Neuronal stem cell (in vitro differentiated cells): ENCODE measurements at regions not wholly inside any gene's neighbourhood (a gene's known extent, or its start where the extent isn't known, plus 50 kb on each side); places are given as distances from the start of the nearest gene placed in this dataset.
"Not testable (repeated sequence)": the region's sequence is repeated elsewhere in the genome, so short reads cannot be mapped to it uniquely, and the experiment has no call there.

Experiments used
- DNase-seq: peaks from one replicate; pipeline ENCODE4 v3.0.0-alpha.2; 2013; ENCODE audit warnings: low spot score
- H2AFZ ChIP-seq: one replicate; pipeline ENCODE4 v1.6.1; 2013; ENCODE audit warnings: mild to moderate bottlenecking, low read length, inconsistent platforms
- H2AK5ac ChIP-seq: 2 replicates; pipeline ENCODE4 v1.6.1; 2013; ENCODE audit warnings: low read depth, mild to moderate bottlenecking, inconsistent platforms, low read length, moderate library complexity, mixed read lengths
- H2BK120ac ChIP-seq: 2 replicates; pipeline ENCODE4 v1.6.1; 2013; ENCODE audit warnings: low read depth, mild to moderate bottlenecking, inconsistent platforms, low read length, moderate library complexity, mixed read lengths
- H2BK12ac ChIP-seq: one replicate; pipeline ENCODE4 v1.6.1; 2013; ENCODE audit warnings: low read length, inconsistent platforms
- H2BK15ac ChIP-seq: 2 replicates; pipeline ENCODE4 v1.6.1; 2013; ENCODE audit warnings: mild to moderate bottlenecking, low read length, inconsistent platforms, mixed read lengths
- H2BK5ac ChIP-seq: one replicate; pipeline ENCODE4 v1.6.1; 2013; ENCODE audit warnings: inconsistent platforms, mild to moderate bottlenecking, low read length, moderate library complexity
- H3K14ac ChIP-seq: one replicate; pipeline ENCODE4 v1.6.1; 2013; ENCODE audit warnings: low read length, inconsistent platforms
- H3K18ac ChIP-seq: 2 replicates; pipeline ENCODE4 v1.6.1; 2013; ENCODE audit warnings: low read length, inconsistent platforms
- H3K23ac ChIP-seq: 2 replicates; pipeline ENCODE4 v1.6.1; 2013; ENCODE audit warnings: low read depth, mild to moderate bottlenecking, mixed read lengths, low read length, inconsistent platforms; ENCODE audit not compliant: poor library complexity
- H3K27ac ChIP-seq: replicated peaks from 3 replicates; pipeline ENCODE4 v1.5.1; 2013; ENCODE audit warnings: low read length, inconsistent platforms
- H3K27me3 ChIP-seq, 3 experiments: 2 replicates each; pipeline ENCODE4 v1.6.1; 2013; ENCODE audit warnings: low read length in 3 of 3, mild to moderate bottlenecking in 2 of 3, inconsistent platforms in 1 of 3, low read depth in 1 of 3, mixed read lengths in 1 of 3, moderate library complexity in 1 of 3; ENCODE audit not compliant: control insufficient read depth in 3 of 3, insufficient read depth in 3 of 3
- H3K36me3 ChIP-seq, 2 donors: replicated peaks in 1 of 2; 2 replicates each; pipeline ENCODE4 v1.6.1; 2013; ENCODE audit warnings: low read length in 2 of 2; ENCODE audit not compliant: control insufficient read depth in 2 of 2, insufficient read depth in 2 of 2
- H3K4ac ChIP-seq: 2 replicates; pipeline ENCODE4 v1.6.1; 2013; ENCODE audit warnings: inconsistent platforms, mild to moderate bottlenecking, low read length, moderate library complexity
- H3K4me1 ChIP-seq, 2 donors: 1 replicate in 1 of 2; 2 replicates in 1 of 2; pipeline ENCODE4 v1.6.1; 2013; ENCODE audit warnings: low read length in 2 of 2, low read depth in 1 of 2; ENCODE audit not compliant: control insufficient read depth in 2 of 2, insufficient read depth in 1 of 2
- H3K4me2 ChIP-seq: one replicate; pipeline ENCODE4 v1.6.1; 2013; ENCODE audit warnings: mild to moderate bottlenecking, low read length, inconsistent platforms; ENCODE audit not compliant: insufficient read depth, poor library complexity, severe bottlenecking
- H3K4me3 ChIP-seq, 2 donors: 2 replicates each; pipeline ENCODE4 v1.5.1; 2013; ENCODE audit warnings: low read length in 2 of 2, mild to moderate bottlenecking in 2 of 2, inconsistent platforms in 1 of 2, moderate library complexity in 1 of 2
- H3K79me1 ChIP-seq: one replicate; pipeline ENCODE4 v1.6.1; 2013; ENCODE audit warnings: low read depth, mild to moderate bottlenecking, inconsistent platforms, low read length, moderate library complexity
- H3K9ac ChIP-seq: one replicate; pipeline ENCODE4 v1.6.1; 2013; ENCODE audit warnings: mild to moderate bottlenecking, low read depth, low read length, inconsistent platforms; ENCODE audit not compliant: poor library complexity
- H3K9me3 ChIP-seq, 2 donors: replicated peaks in 1 of 2; 2 replicates each; pipeline versions ENCODE3 to v1.6.1; 2013; ENCODE audit warnings: low read length in 2 of 2, mild to moderate bottlenecking in 2 of 2, inconsistent platforms in 1 of 2, low read depth in 1 of 2, mixed read lengths in 1 of 2, moderate library complexity in 1 of 2; ENCODE audit not compliant: control insufficient read depth in 2 of 2, insufficient read depth in 1 of 2
- H4K8ac ChIP-seq: one replicate; pipeline ENCODE4 v1.6.1; 2013; ENCODE audit warnings: low read depth, mild to moderate bottlenecking, inconsistent platforms, low read length, moderate library complexity
- H4K91ac ChIP-seq: one replicate; pipeline ENCODE4 v1.6.1; 2013; ENCODE audit warnings: low read length, low read depth, mild to moderate bottlenecking, inconsistent platforms; ENCODE audit not compliant: poor library complexity
- WGBS, 2 donors: extraction: QIAGEN DNeasy Blood & Tissue Kit; methylation state at CpG; one replicate each; pipeline ENCODE4 v1.1.7; 2013; ENCODE audit warnings: missing lambda C conversion rate in 2 of 2, mixed read lengths in 1 of 2; ENCODE audit not compliant: insufficient read length in 2 of 2, insufficient replicate concordance in 1 of 2; ENCODE audit errors: extremely low coverage in 2 of 2; 5-methylcytosine and 5-hydroxymethylcytosine counted together

DNA sequence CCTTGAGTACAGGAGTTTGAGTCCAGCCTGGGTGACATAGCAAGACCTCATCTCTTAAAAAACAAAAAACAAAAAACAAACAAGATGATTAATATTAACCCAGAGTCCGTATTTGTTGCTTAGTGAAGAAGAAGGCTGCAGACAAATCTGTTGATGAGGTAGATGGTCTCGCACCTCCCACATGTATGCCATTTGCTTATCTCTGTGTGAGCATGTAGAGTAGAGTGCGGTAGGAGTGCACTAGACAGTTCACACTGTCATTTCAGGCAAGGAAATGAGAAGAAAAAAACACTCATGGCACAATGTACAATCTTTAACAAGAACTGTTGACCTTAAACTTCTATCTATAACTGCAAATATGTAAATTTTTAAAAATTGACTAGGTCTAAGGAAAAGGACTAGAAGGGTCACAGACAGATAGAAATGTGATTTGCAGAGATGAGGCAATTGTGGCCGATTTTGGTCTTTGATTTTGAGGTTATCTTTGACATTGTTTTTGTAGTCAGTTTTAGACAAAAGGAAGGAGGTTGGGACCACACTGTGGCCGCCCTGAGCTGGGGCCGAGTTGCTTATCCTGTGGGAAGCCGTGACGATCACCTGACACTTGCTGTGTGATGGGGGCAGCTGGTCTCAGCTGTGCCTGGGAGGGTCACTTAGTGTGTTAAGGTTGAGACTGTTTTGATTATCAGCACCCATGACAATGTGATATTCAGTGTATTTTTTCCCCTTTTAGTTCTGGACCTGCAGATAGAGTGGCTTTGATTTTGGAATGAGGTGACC, 127.2 kb downstream of the LAT start:
- H2BK12ac ChIP-seq, H3K9me3 ChIP-seq, H3K27ac ChIP-seq, H3K36me3 ChIP-seq, H3K79me1 ChIP-seq, H3K18ac ChIP-seq, H2AFZ ChIP-seq, H2BK15ac ChIP-seq, DNase-seq, H3K4ac ChIP-seq, H3K4me2 ChIP-seq, H2AK5ac ChIP-seq, H2BK5ac ChIP-seq, H3K4me3 ChIP-seq, H4K91ac ChIP-seq, H4K8ac ChIP-seq, H3K23ac ChIP-seq, H3K27me3 ChIP-seq, H2BK120ac ChIP-seq, H3K4me1 ChIP-seq, H3K14ac ChIP-seq, H3K9ac ChIP-seq: not testable (repeated sequence)
- no CpG with 5 or more reads among the region's 8 CpGs for WGBS, 2 donors

DNA sequence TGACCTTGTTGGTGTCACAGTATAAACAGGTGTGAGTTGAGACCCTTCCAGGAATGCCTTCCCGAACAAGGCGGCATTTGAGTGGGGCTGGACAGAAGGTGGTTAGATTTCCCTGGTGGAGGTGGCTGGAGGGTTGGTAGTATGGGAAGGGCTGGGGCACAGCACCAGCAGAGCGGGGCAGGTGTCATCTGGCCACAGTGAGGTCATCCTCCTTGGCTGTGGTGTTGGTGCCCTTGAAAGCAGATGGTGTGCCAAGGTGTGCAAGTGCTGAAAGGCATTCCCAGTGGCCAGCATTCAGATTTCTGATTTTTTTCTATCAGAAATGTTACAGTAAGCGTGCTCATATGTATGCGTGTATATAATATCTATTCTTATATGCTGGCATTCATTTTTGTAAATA, 126.6 kb downstream of the LAT start:
- H3K4ac ChIP-seq: no peak overlapping the region

DNA sequence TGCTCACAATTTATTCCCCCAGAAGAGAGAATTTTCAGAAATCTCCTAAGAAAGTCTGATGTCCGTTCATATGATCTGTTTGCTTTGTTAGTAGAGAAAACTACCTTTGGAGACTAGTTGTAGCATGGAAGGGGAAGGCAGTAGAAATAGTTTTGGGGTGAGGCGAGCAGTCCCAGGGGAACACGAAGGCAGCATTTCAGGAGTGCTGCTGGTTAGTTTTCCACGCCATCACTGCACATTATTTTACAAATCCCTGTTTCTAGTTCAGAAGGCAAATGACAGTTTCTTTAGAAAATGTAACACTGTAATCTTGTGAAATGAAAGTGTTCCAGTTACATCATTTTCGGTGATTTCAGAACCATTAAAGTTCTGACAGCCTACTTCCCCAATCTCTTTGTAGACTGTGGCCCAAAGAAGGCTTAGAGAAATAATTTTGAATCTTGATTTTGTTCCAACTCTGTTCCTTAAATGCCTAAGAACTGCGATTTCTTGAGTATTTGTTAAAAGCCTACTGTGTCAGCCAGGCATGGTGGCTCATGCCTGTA, 123.8 kb downstream of the LAT start:
- H3K9me3 ChIP-seq, H3K4me2 ChIP-seq, H2BK12ac ChIP-seq, H2BK120ac ChIP-seq, H4K8ac ChIP-seq, H3K4ac ChIP-seq, H3K14ac ChIP-seq, H3K4me1 ChIP-seq, H2AFZ ChIP-seq, H2BK15ac ChIP-seq, H3K23ac ChIP-seq, H3K18ac ChIP-seq, H3K27ac ChIP-seq, H4K91ac ChIP-seq, DNase-seq, H2AK5ac ChIP-seq, H3K4me3 ChIP-seq, H3K9ac ChIP-seq, H3K79me1 ChIP-seq, H2BK5ac ChIP-seq, H3K36me3 ChIP-seq: not testable (repeated sequence)
- WGBS, 2 donors: no CpG with 5 or more reads among the region's 6 CpGs
- H3K27me3 ChIP-seq: peaks cover 0 to 11% (median 0%) of the 10 kb centered on the region in 3 experiments

More for the DNA sequence above, 126.6 kb downstream of the LAT start:
- H2AK5ac ChIP-seq: no peak overlapping the region
- no peak for DNase-seq
- peak overlapping the region; percentile 53 for H4K91ac ChIP-seq
- no peak overlapping the region for H2BK5ac ChIP-seq
- H3K9ac ChIP-seq: no peak overlapping the region
- H2AFZ ChIP-seq: no peak overlapping the region
- WGBS, 2 donors: no CpG with 5 or more reads among the region's 5 CpGs
- H3K27ac ChIP-seq: no peak overlapping the region
- H3K18ac ChIP-seq: no peak overlapping the region
- H2BK120ac ChIP-seq: no peak overlapping the region
- no peak overlapping the region for H3K23ac ChIP-seq
- no peak overlapping the region for H4K8ac ChIP-seq
- peak overlapping the region; percentile 21 for H3K14ac ChIP-seq
- H3K4me2 ChIP-seq: no peak overlapping the region
- H3K9me3 ChIP-seq: no peaks in the 10 kb centered on the region
- H3K27me3 ChIP-seq: peaks cover 0 to 11% (median 0%) of the 10 kb centered on the region in 3 experiments
- H2BK12ac ChIP-seq: no peak overlapping the region
- no peak overlapping the region for H2BK15ac ChIP-seq
- H3K4me3 ChIP-seq: no peak overlapping the region
- H3K4me1 ChIP-seq: peaks cover 3 to 8% of the 10 kb centered on the region in 2 donors
- no peaks in the 10 kb centered on the region for H3K36me3 ChIP-seq
- no peaks in the 10 kb centered on the region for H3K79me1 ChIP-seq

DNA sequence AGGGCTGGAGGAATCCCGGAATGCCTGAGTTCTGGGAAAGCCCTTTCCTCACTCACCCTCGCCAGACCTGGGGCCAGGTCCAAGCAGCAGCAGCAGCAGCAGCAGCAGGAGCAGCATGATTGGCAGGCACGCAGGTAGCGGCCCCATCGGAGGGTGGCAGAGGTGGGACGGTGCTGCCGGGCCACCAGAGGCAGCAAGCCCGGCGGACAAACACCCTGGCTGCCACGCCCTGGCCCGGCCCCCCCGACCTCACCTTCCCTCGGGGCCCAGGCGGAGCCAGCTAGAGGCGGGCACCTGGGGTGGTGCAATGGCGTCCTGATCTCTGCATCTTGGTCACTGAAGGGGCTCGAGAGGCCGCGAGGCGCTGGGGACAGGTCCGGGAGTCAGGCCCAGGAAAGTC, 122.4 kb downstream of the LAT start:
- H3K9ac ChIP-seq: peak overlapping the region; percentile 60
- no peak overlapping the region for H3K4ac ChIP-seq
- peak overlapping the region; percentile 73 for H3K23ac ChIP-seq
- H3K4me1 ChIP-seq: peaks cover 1 to 2% of the 10 kb centered on the region in 2 donors
- peak overlapping the region; percentile 71 for H3K14ac ChIP-seq
- H2AFZ ChIP-seq: peak overlapping the region; percentile 51
- DNase-seq: no peak
- no peak overlapping the region for H3K27ac ChIP-seq
- H3K9me3 ChIP-seq: no peaks in the 10 kb centered on the region
- H2BK5ac ChIP-seq: peak overlapping the region; percentile 53
- H2BK120ac ChIP-seq: no peak overlapping the region
- peak overlapping the region; percentile 92 for H3K18ac ChIP-seq
- H3K79me1 ChIP-seq: no peaks in the 10 kb centered on the region
- H2BK12ac ChIP-seq: peak overlapping the region; percentile 41
- no CpG with 5 or more reads among the region's 21 CpGs for WGBS, 2 donors
- peaks cover 0 to 11% (median 0%) of the 10 kb centered on the region in 3 experiments for H3K27me3 ChIP-seq
- H2BK15ac ChIP-seq: no peak overlapping the region
- H2AK5ac ChIP-seq: no peak overlapping the region
- H3K36me3 ChIP-seq: no peaks in the 10 kb centered on the region
- peak overlapping the region; percentile 92 for H4K8ac ChIP-seq
- H3K4me3 ChIP-seq: peak overlapping the region in 1 of 2 donors; percentile 10
- H4K91ac ChIP-seq: no peak overlapping the region
- H3K4me2 ChIP-seq: peak overlapping the region; percentile 40
